HEK293T (cell line): ENCODE measurements at regions not wholly inside any gene's neighbourhood (a gene's known extent, or its start where the extent isn't known, plus 50 kb on each side); places are given as distances from the start of the nearest gene placed in this dataset.

Experiments used
- ARNT ChIP-seq: fragments of 450-650 bp; IDR thresholded peaks from 2 replicates; pipeline ENCODE4 v1.6.1; 2017; ENCODE audit warnings: mild to moderate bottlenecking
- BHLHE40 ChIP-seq: fragments of 450-650 bp; IDR thresholded peaks from 2 replicates; pipeline ENCODE4 v1.6.1; 2016; ENCODE audit warnings: mild to moderate bottlenecking, moderate library complexity, borderline replicate concordance
- CTBP1 ChIP-seq: fragments of 450-650 bp; IDR thresholded peaks from 2 replicates; pipeline ENCODE4 v1.6.1; 2016; ENCODE audit warnings: borderline replicate concordance
- FOXA1 ChIP-seq: fragments of 450-650 bp; IDR thresholded peaks from 2 replicates; pipeline ENCODE4 v1.6.1; 2016; ENCODE audit warnings: mild to moderate bottlenecking
- FOXK2 ChIP-seq: fragments of 450-650 bp; IDR thresholded peaks from 2 replicates; pipeline ENCODE4 v1.6.1; 2016; ENCODE audit warnings: mild to moderate bottlenecking
- FOXM1 ChIP-seq: fragments of 450-650 bp; IDR thresholded peaks from 2 replicates; pipeline ENCODE4 v1.6.1; 2017; ENCODE audit warnings: mild to moderate bottlenecking, borderline replicate concordance
- HDGF ChIP-seq: fragments of 450-650 bp; IDR thresholded peaks from 2 replicates; pipeline ENCODE4 v1.6.1; 2017; ENCODE audit warnings: antibody characterized with exemption, borderline replicate concordance
- LEF1 ChIP-seq: fragments of 450-650 bp; IDR thresholded peaks from 2 replicates; pipeline ENCODE4 v1.6.1; 2017; ENCODE audit warnings: mild to moderate bottlenecking, borderline replicate concordance
- NFRKB ChIP-seq: fragments of 450-650 bp; IDR thresholded peaks from 2 replicates; pipeline ENCODE4 v1.6.1; 2016; ENCODE audit warnings: mild to moderate bottlenecking, moderate library complexity
- SP1 ChIP-seq: fragments of 450-650 bp; IDR thresholded peaks from 2 replicates; pipeline ENCODE4 v1.6.1; 2017
- SUZ12 ChIP-seq: fragments of 450-650 bp; IDR thresholded peaks from 2 replicates; pipeline ENCODE4 v1.6.1; 2016; ENCODE audit warnings: mild to moderate bottlenecking
- TARDBP ChIP-seq: fragments of 450-650 bp; IDR thresholded peaks from 2 replicates; pipeline ENCODE4 v1.6.1; 2016
- ZNF384 ChIP-seq: fragments of 450-650 bp; IDR thresholded peaks from 2 replicates; pipeline ENCODE4 v1.6.1; 2016

- TF ChIP-seq SP1 = no peak
- TF ChIP-seq ARNT = no peak
- TF ChIP-seq BHLHE40 = no peak
- TF ChIP-seq ZNF384 = no peak
- TF ChIP-seq NFRKB = no peak
- no peak for TF ChIP-seq TARDBP
- no peak for TF ChIP-seq LEF1
- no peak for TF ChIP-seq HDGF
- no peak for TF ChIP-seq CTBP1
- TF ChIP-seq SUZ12 = no peak
- TF ChIP-seq FOXK2 = no peak
- TF ChIP-seq FOXA1 = no peak
- TF ChIP-seq FOXM1 = no peak
Measured at GRCh38 chr10:8499312-8499711, 444.8 kb downstream of the GATA3 start.
